ENCODE measurements at regions not wholly inside any gene's neighbourhood (a gene's known extent, or its start where the extent isn't known, plus 50 kb on each side); places are given as distances from the start of the nearest gene placed in this dataset.

GRCh38 chr15:60250316-60250715 lies 147.5 kb downstream of the ANXA2 start:
- TF ChIP-seq EZH2 (IDR thresholded peaks at IDR 0.05; ENCODE audit: low read depth, unreplicated experiment), result no peak
- TF ChIP-seq, protein P1, sequence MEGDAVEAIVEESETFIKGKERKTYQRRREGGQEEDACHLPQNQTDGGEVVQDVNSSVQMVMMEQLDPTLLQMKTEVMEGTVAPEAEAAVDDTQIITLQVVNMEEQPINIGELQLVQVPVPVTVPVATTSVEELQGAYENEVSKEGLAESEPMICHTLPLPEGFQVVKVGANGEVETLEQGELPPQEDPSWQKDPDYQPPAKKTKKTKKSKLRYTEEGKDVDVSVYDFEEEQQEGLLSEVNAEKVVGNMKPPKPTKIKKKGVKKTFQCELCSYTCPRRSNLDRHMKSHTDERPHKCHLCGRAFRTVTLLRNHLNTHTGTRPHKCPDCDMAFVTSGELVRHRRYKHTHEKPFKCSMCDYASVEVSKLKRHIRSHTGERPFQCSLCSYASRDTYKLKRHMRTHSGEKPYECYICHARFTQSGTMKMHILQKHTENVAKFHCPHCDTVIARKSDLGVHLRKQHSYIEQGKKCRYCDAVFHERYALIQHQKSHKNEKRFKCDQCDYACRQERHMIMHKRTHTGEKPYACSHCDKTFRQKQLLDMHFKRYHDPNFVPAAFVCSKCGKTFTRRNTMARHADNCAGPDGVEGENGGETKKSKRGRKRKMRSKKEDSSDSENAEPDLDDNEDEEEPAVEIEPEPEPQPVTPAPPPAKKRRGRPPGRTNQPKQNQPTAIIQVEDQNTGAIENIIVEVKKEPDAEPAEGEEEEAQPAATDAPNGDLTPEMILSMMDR (conservative IDR thresholded peaks at IDR 0.05; ENCODE audit: low read depth in 2 of 2), result no peak
- no peak for TF ChIP-seq STAT1 (IDR thresholded peaks at IDR 0.05; ENCODE audit: unreplicated experiment)
- no peak for TF ChIP-seq POLR2AphosphoS5 (IDR thresholded peaks at IDR 0.05; ENCODE audit: low read depth)
- TF ChIP-seq REST (IDR thresholded peaks at IDR 0.05; ENCODE audit: unreplicated experiment), result no peak
- TF ChIP-seq, protein P2, sequence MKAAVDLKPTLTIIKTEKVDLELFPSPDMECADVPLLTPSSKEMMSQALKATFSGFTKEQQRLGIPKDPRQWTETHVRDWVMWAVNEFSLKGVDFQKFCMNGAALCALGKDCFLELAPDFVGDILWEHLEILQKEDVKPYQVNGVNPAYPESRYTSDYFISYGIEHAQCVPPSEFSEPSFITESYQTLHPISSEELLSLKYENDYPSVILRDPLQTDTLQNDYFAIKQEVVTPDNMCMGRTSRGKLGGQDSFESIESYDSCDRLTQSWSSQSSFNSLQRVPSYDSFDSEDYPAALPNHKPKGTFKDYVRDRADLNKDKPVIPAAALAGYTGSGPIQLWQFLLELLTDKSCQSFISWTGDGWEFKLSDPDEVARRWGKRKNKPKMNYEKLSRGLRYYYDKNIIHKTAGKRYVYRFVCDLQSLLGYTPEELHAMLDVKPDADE (IDR thresholded peaks at IDR 0.05), result no peak
- TF ChIP-seq EZH2phosphoT487 (IDR thresholded peaks at IDR 0.05; ENCODE audit: unreplicated experiment), result no peak
- TF ChIP-seq CREB1 (CRISPR knock-in tag; IDR thresholded peaks at IDR 0.05; ENCODE audit: low read depth), result no peak
- TF ChIP-seq JUNB (IDR thresholded peaks at IDR 0.05; ENCODE audit: unreplicated experiment), result no peak
- TF ChIP-seq, protein P3, sequence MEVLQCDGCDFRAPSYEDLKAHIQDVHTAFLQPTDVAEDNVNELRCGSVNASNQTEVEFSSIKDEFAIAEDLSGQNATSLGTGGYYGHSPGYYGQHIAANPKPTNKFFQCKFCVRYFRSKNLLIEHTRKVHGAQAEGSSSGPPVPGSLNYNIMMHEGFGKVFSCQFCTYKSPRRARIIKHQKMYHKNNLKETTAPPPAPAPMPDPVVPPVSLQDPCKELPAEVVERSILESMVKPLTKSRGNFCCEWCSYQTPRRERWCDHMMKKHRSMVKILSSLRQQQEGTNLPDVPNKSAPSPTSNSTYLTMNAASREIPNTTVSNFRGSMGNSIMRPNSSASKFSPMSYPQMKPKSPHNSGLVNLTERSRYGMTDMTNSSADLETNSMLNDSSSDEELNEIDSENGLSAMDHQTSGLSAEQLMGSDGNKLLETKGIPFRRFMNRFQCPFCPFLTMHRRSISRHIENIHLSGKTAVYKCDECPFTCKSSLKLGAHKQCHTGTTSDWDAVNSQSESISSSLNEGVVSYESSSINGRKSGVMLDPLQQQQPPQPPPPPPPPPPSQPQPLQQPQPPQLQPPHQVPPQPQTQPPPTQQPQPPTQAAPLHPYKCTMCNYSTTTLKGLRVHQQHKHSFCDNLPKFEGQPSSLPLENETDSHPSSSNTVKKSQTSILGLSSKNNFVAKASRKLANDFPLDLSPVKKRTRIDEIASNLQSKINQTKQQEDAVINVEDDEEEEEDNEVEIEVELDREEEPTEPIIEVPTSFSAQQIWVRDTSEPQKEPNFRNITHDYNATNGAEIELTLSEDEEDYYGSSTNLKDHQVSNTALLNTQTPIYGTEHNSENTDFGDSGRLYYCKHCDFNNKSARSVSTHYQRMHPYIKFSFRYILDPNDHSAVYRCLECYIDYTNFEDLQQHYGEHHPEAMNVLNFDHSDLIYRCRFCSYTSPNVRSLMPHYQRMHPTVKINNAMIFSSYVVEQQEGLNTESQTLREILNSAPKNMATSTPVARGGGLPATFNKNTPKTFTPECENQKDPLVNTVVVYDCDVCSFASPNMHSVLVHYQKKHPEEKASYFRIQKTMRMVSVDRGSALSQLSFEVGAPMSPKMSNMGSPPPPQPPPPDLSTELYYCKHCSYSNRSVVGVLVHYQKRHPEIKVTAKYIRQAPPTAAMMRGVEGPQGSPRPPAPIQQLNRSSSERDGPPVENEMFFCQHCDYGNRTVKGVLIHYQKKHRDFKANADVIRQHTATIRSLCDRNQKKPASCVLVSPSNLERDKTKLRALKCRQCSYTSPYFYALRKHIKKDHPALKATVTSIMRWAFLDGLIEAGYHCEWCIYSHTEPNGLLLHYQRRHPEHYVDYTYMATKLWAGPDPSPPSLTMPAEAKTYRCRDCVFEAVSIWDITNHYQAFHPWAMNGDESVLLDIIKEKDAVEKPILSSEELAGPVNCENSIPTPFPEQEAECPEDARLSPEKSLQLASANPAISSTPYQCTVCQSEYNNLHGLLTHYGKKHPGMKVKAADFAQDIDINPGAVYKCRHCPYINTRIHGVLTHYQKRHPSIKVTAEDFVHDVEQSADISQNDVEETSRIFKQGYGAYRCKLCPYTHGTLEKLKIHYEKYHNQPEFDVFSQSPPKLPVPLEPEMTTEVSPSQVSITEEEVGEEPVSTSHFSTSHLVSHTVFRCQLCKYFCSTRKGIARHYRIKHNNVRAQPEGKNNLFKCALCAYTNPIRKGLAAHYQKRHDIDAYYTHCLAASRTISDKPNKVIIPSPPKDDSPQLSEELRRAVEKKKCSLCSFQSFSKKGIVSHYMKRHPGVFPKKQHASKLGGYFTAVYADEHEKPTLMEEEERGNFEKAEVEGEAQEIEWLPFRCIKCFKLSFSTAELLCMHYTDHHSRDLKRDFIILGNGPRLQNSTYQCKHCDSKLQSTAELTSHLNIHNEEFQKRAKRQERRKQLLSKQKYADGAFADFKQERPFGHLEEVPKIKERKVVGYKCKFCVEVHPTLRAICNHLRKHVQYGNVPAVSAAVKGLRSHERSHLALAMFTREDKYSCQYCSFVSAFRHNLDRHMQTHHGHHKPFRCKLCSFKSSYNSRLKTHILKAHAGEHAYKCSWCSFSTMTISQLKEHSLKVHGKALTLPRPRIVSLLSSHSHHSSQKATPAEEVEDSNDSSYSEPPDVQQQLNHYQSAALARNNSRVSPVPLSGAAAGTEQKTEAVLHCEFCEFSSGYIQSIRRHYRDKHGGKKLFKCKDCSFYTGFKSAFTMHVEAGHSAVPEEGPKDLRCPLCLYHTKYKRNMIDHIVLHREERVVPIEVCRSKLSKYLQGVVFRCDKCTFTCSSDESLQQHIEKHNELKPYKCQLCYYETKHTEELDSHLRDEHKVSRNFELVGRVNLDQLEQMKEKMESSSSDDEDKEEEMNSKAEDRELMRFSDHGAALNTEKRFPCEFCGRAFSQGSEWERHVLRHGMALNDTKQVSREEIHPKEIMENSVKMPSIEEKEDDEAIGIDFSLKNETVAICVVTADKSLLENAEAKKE (CRISPR knock-in tag; IDR thresholded peaks at IDR 0.05), result no peak
- TF ChIP-seq ZNF331 (CRISPR knock-in tag; IDR thresholded peaks at IDR 0.05; ENCODE audit: low read depth), result no peak
